ENCODE measurements at regions not wholly inside any gene's neighbourhood (a gene's known extent, or its start where the extent isn't known, plus 50 kb on each side); places are given as distances from the start of the nearest gene placed in this dataset.
A peak's percentile ranks its signal among the peaks of the same experiment; 100 is the strongest.
"Not testable (repeated sequence)": the region's sequence is repeated elsewhere in the genome, so short reads cannot be mapped to it uniquely, and the experiment has no call there.

DNA sequence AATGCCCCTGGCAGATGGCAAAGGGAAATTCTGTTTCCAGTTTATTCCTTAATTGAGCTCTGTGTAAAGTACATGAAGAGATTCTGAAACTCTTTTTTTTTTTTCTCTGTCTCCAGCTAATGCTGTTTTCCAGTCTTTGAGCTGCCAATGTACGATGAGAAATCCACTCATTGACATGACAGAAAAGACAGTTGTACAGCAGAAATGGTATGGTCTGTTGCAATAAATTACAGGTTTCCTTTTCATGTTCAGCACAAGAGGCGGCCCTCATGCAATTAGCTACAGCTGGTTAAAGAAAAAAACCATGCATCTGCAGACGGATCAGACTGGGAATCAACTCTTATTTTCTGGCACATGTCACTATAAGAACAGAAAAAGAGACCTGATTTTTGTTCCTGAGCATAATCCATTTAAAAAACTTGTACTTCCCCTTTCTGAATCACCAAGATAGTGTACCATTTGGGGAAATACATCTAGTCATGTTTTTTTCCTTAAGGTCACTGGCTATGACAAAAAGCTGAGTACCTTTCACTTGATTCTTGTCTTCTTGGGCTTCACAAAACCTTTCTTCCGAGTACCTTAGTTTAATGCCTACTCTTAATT, 289.8 kb upstream of the PREP start:
- no peak for FAIRE-seq

DNA sequence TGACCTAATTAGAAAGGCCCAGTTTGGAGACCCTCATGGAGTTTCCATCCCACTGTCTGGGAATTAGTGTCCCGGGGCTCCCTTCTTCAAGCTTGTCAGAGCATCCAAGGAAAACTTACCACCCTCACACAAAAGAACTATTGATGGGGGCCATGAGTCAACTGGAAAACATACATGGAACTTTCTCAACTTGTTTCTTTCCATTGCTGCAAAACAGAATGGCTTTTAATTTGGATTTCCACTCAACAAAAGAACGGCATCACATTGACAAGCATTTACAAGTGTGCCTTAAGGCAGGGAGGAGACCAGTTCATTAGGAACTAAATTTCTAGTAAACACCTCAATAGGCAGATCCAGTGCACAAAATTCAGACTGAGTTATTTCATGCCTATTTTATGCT, 289.1 kb upstream of the PREP start:
- no peak for FAIRE-seq

GRCh38 chr6:105691081-105691480, 288.2 kb upstream of the PREP start:
- no peak for FAIRE-seq

DNA sequence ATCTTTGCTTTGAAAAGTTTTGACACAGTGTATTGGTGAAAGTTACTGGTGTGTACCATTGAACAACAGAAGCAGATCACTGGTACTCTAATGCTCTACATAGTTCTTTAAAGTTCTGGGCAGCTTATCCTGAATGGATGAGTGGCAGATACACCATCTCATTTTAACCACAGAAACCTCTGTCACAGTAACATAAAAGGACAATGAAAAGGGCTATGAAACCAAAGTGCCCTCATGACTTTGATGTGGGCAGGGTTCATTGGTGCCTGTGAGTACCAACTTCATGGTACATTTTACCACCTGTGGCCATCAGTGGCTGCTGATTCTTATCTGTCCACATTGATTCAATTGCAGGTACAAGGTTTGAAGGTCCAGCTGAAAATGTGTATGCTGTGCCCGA, 285.7 kb upstream of the PREP start:
- FAIRE-seq: no peak

- FAIRE-seq: not testable (repeated sequence)
Observed at GRCh38 chr6:105686793-105687192, 283.9 kb upstream of the PREP start.

GRCh38 chr6:105681061-105681460, 278.2 kb upstream of the PREP start:
- FAIRE-seq: no peak

- no peak for FAIRE-seq
Observed at GRCh38 chr6:105680131-105680530, 277.2 kb upstream of the PREP start.

- no peak for FAIRE-seq
Observed at GRCh38 chr6:105678516-105678915, 275.6 kb upstream of the PREP start.

GRCh38 chr6:105677671-105678475, 275.0 kb upstream of the PREP start:
- no peak for FAIRE-seq

DNA sequence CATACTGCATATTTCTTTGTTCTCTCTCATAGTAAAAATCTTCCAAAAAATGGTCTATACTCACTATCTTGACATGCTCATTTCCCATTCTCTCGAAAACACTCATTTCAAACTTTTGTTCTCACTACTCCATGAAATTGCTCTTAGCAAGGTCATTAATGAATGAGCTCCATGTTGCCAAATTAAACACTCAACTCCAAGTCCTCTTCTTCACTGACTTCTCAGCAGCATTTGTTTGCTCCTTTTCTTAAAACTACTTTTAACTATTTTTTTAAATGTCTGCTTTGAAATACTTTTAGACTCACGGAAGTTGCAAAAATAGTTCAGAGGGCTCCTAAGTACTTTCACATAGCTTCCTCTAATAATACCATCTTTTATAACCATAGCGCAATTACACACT, 274.0 kb upstream of the PREP start:
- FAIRE-seq: no peak

DNA sequence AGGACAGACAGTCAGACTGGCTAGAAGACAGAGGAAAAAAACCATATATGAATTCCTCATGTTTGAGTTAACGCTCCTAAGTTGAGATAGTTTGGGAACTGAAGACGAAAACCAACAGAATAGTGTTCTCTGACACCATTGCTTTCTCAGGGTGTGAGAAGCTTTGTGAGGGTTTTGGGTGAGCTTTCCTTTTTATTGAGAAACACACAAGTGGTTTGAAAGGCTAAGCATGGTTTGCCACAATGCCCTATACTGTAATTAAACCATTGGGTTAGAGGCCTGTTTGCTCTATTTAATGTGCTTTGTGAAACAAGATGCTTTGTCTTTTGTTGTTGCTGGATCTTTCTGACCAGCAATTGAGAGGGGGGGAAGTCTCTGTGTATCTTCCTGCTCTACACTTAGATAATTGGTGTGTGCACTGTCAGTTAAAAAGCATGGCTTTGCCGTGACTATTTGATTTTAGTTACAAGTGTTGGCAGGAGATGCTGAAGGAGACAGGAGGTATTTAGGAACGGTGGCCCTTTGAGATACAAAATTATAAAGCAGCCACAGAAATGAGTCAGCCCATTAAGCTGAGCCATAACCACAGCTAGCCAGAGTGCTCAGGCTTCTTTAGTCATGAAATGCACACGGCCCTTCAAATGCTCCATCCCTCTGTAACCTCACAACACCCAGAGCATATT, 273.0 kb upstream of the PREP start:
- FAIRE-seq: no peak

DNA sequence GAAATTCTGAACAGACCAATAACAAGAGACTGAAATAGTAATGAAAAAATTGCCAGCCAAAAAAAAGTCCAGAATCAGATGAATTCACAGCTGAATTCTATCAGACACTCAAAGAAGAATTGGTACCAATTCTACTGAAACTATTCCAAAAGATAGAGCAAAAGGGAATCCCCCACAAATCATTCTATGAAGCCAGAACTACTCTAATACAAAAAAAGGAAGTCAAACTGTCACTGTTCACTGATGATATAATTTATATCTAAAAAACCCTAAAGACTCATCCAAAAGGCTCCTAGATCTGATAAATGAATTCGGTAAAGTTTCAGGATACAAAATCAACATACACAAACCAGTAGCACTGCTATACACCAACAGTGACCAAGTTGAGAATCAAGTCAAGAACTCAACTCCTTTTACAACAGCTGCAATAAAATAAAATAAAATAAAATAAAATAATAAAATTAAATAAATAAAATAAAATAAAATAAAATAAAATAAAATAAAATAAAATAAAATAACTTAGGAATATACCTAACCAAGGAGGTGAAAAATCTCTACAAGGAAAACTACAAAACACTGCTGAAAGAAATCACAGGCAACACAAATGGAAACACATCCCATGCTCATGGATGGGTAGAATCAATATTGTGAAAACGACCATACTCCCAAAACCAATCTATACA, 270.1 kb upstream of the PREP start:
- FAIRE-seq: peak; percentile 93

- FAIRE-seq: no peak
Observed at GRCh38 chr6:105669232-105669631, 266.4 kb upstream of the PREP start.

GRCh38 chr6:105667056-105667455, 264.2 kb upstream of the PREP start:
- no peak for FAIRE-seq

- FAIRE-seq: no peak
Observed at GRCh38 chr6:105664931-105665330, 262.0 kb upstream of the PREP start.

- FAIRE-seq: no peak
Observed at GRCh38 chr6:105651969-105652368, 249.1 kb upstream of the PREP start.

DNA sequence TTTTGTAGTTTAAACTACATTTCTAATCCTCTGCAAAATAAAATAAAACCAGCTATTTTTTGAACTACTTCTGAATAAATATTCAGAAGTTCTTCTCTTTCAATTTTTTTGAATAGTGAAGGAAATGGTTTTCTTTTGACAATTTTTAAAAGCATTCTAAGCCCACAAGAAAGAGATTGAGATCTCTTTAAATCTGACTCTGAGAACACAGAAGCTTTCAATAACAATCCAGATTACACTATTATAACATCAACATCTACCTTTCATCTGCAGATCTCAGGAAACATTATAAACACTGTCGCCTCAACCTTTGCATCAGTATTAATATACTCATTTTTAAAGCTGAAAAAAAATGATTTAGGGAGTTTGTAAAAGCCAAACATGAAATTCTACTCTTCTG, 247.5 kb upstream of the PREP start:
- no peak for FAIRE-seq

DNA sequence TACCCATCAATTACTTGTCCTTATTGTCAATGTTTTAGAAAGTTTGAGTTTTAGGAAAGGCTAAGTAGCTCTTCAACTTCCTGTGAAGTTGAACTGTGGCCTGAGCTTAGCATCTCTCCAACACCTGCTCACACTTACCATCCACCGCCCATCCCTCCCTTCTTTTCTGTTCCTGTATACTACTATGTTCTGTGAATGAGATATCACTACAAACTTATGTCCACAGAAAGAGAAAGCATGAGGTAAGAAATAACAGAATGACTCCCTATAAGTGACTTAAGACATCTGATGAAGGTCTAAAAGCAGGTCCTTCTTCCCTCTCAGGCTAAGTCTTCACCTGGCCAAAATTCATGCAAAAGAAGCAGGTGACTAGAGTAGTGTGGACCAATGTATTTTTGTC, 246.3 kb upstream of the PREP start:
- FAIRE-seq: no peak

DNA sequence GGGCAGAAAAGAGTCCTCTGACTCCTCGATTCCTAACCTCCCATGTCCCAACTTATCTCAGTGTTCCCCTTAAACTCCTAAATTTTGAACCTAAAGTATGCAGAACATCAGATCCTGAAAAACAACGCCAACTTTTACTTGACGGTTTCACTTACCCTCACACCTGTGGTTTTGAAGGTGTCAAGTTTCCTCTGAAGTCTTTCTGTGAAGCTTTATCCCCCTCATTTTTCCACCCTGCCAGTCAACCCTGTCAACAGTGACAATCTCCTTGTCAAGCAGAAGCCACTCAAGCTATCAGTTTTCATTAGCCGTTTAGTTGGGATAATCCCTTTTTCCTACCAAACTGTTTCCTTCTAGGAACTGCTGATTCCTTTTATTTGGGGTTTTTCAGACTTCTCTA, 245.4 kb upstream of the PREP start:
- FAIRE-seq: no peak

GRCh38 chr6:105646391-105646867, 243.5 kb upstream of the PREP start:
- FAIRE-seq: no peak

GRCh38 chr6:105645958-105646357, 243.1 kb upstream of the PREP start:
- FAIRE-seq: no peak

DNA sequence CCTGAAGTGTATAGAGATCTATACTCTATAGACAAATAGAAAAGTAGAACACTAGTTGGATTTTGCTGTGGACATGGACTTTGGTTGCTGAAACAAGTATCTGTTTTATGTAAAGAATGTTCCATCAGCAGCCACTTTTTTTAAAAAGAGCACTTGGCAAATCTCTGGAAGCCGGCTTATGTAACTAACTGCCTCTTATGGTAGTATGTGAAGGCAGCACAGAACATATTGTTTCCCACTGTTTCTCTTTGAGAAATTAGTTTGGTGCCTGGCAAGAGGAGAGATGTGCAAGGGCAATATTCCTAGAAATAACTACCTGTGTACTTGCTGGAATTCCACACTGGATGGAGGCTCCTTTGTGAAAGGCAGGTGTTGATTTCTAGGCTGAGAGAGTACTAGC, 242.3 kb upstream of the PREP start:
- FAIRE-seq: no peak

DNA sequence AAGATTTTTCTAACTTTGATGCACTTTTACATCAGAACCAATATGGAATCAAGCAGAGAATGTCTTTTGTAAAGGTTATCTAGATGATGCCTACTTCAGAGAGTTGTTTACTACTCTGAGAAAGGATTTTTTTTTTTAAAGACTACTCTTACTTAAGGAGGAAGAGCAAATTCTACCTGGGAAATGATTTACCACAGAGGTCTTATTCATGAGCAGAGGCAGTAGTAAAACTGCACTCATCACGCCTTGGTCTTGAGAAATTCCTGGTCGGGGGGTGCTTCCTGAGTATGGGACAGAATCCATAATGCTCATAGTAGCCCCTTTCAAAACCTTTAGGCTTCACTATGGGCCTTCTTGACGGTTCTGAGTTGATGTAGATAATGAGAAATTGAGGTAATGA, 241.8 kb upstream of the PREP start:
- no peak for FAIRE-seq

All from colon (tissue), 2 donors.